ENCODE measurements at regions not wholly inside any gene's neighbourhood (a gene's known extent, or its start where the extent isn't known, plus 50 kb on each side); places are given as distances from the start of the nearest gene placed in this dataset.

DNA sequence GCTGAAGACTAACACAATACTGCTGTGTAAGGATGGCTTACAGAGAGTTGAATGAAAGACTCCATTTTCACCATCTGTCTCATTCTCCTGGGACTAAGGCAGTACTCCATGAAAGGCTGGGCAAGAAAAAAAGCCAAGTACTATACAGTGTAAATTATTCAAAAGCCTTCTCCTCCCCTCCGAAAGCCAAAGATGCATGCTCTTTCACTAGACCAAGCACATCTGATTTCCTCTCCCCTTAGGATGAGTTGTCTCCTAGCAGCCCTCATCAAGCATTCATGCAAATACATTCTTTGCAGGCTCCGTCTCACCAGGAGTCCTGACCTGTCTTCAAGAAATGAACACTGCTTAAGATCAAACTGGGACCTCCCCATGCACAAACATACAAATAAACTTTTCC lies 133.5 kb upstream of the THBS1 start:
- TF ChIP-seq POLR2AphosphoS5 (IDR thresholded peaks at IDR 0.05): no peak
- TF ChIP-seq, protein P1, sequence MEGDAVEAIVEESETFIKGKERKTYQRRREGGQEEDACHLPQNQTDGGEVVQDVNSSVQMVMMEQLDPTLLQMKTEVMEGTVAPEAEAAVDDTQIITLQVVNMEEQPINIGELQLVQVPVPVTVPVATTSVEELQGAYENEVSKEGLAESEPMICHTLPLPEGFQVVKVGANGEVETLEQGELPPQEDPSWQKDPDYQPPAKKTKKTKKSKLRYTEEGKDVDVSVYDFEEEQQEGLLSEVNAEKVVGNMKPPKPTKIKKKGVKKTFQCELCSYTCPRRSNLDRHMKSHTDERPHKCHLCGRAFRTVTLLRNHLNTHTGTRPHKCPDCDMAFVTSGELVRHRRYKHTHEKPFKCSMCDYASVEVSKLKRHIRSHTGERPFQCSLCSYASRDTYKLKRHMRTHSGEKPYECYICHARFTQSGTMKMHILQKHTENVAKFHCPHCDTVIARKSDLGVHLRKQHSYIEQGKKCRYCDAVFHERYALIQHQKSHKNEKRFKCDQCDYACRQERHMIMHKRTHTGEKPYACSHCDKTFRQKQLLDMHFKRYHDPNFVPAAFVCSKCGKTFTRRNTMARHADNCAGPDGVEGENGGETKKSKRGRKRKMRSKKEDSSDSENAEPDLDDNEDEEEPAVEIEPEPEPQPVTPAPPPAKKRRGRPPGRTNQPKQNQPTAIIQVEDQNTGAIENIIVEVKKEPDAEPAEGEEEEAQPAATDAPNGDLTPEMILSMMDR (IDR thresholded peaks at IDR 0.05): no peak

Measured in transverse colon (tissue), 4 donors.